ENCODE measurements at regions not wholly inside any gene's neighbourhood (a gene's known extent, or its start where the extent isn't known, plus 50 kb on each side); places are given as distances from the start of the nearest gene placed in this dataset.

DNA sequence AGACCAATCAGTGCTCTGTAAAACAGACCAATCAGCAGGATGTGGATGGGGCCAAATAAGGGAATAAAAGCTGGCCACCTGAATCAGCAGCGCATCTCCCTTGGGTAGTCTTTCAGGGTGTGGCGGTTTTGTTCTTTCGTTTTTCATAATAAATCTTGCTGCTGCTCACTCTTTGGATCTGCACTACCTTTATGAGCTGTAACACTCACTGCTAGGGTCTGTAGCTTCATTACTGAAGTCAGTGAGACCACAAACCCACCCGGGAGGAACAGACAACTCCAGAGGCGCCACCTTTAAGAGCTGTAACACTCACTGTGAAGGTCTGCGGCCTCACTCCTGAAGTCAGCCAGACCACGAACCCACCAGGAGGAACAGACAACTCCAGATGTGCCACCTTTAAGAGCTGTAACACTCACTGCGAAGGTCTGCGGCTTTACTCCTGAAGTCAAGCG, 175.5 kb upstream of the PDGFD start:
- no peak overlapping the region for H3K27ac Mint-ChIP-seq (ENCODE audit: unreplicated experiment)
- peaks cover 14% of the 10 kb centered on the region for H3K4me1 Mint-ChIP-seq (ENCODE audit: low read depth, unreplicated experiment)
- FAIRE-seq, result no peak

DNA sequence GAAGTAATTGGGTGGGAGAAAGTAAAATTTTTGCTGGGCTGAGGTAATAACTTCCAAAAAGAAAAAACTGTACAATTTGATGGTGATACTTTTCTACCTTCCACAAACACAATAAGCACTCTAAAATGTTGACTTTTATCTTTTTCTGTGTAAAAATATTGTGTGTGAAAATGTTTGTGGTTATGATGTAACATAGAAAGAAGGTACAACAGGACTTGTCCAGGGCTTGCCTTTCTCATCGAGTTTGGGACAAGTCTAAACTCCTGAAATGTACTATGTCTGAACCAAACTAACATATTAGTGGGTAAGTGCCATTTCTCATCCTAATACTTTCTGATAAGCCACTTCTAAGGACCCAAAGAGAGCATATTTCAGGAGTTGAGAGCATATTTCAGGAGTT, 174.2 kb upstream of the PDGFD start:
- H3K4me3 ChIP-seq (ENCODE audit: insufficient read depth, low read depth, low read length), result no peak overlapping the region
- peak overlapping the region; percentile 24 for H2AFZ ChIP-seq (ENCODE audit: low read depth, low read length)
- DNase-seq (ENCODE audit: low read depth), result peak; percentile 70
- H3K4me3 Mint-ChIP-seq (ENCODE audit: unreplicated experiment), result no peak overlapping the region
- H3K27ac Mint-ChIP-seq (ENCODE audit: unreplicated experiment), result peak overlapping the region; percentile 90
- H3K9me3 ChIP-seq (ENCODE audit: insufficient read depth, low read depth, low read length), result no peaks in the 10 kb centered on the region
- no peak overlapping the region for H3K9ac ChIP-seq (ENCODE audit: low read length)
- no peaks in the 10 kb centered on the region for H4K20me1 ChIP-seq (ENCODE audit: insufficient read depth, low read length)
- FAIRE-seq, result no peak
- H3K27me3 ChIP-seq (ENCODE audit: insufficient read depth, low read length), result no peaks in the 10 kb centered on the region
- H3K4me1 Mint-ChIP-seq (ENCODE audit: low read depth, unreplicated experiment), result peaks cover 14% of the 10 kb centered on the region
- peaks cover 4% of the 10 kb centered on the region for H3K9me3 Mint-ChIP-seq (ENCODE audit: unreplicated experiment)
- TF ChIP-seq, protein P1, sequence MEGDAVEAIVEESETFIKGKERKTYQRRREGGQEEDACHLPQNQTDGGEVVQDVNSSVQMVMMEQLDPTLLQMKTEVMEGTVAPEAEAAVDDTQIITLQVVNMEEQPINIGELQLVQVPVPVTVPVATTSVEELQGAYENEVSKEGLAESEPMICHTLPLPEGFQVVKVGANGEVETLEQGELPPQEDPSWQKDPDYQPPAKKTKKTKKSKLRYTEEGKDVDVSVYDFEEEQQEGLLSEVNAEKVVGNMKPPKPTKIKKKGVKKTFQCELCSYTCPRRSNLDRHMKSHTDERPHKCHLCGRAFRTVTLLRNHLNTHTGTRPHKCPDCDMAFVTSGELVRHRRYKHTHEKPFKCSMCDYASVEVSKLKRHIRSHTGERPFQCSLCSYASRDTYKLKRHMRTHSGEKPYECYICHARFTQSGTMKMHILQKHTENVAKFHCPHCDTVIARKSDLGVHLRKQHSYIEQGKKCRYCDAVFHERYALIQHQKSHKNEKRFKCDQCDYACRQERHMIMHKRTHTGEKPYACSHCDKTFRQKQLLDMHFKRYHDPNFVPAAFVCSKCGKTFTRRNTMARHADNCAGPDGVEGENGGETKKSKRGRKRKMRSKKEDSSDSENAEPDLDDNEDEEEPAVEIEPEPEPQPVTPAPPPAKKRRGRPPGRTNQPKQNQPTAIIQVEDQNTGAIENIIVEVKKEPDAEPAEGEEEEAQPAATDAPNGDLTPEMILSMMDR (IDR thresholded peaks at IDR 0.05; ENCODE audit: insufficient read depth, low read depth, low read length), result no peak
- no peak for TF ChIP-seq EZH2 (IDR thresholded peaks at IDR 0.05; ENCODE audit: insufficient read depth, low read length)
- H3K79me2 ChIP-seq (ENCODE audit: insufficient read depth, low read length), result no peaks in the 10 kb centered on the region
- no peaks in the 10 kb centered on the region for H3K36me3 Mint-ChIP-seq (ENCODE audit: low read depth, unreplicated experiment)
- no peaks in the 10 kb centered on the region for H3K36me3 ChIP-seq (ENCODE audit: insufficient read depth, low read length)
- no peaks in the 10 kb centered on the region for H3K27me3 Mint-ChIP-seq (ENCODE audit: low read depth, unreplicated experiment)
- H3K27ac ChIP-seq (ENCODE audit: low read depth, low read length), result peak overlapping the region; percentile 56
- no peak overlapping the region for H3K4me2 ChIP-seq (ENCODE audit: low read length)
- H3K4me1 ChIP-seq (ENCODE audit: insufficient read depth, low read length), result peaks cover 4% of the 10 kb centered on the region

More for the DNA sequence above, 175.5 kb upstream of the PDGFD start:
- no peaks in the 10 kb centered on the region for H3K36me3 ChIP-seq (ENCODE audit: insufficient read depth, low read length)
- H3K36me3 Mint-ChIP-seq (ENCODE audit: low read depth, unreplicated experiment), result no peaks in the 10 kb centered on the region
- no peak for TF ChIP-seq EZH2 (IDR thresholded peaks at IDR 0.05; ENCODE audit: insufficient read depth, low read length)
- TF ChIP-seq, protein P1 (IDR thresholded peaks at IDR 0.05; ENCODE audit: insufficient read depth, low read depth, low read length), result no peak
- H2AFZ ChIP-seq (ENCODE audit: low read depth, low read length), result no peak overlapping the region
- H3K9me3 Mint-ChIP-seq (ENCODE audit: unreplicated experiment), result peaks cover 4% of the 10 kb centered on the region
- H3K27me3 ChIP-seq (ENCODE audit: insufficient read depth, low read length), result no peaks in the 10 kb centered on the region
- no peak overlapping the region for H3K4me3 Mint-ChIP-seq (ENCODE audit: unreplicated experiment)
- H3K27ac ChIP-seq (ENCODE audit: low read depth, low read length), result no peak overlapping the region
- H3K9me3 ChIP-seq (ENCODE audit: insufficient read depth, low read depth, low read length), result no peaks in the 10 kb centered on the region
- H3K27me3 Mint-ChIP-seq (ENCODE audit: low read depth, unreplicated experiment), result no peaks in the 10 kb centered on the region
- no peak overlapping the region for H3K4me3 ChIP-seq (ENCODE audit: insufficient read depth, low read depth, low read length)
- H3K4me2 ChIP-seq (ENCODE audit: low read length), result no peak overlapping the region
- H3K79me2 ChIP-seq (ENCODE audit: insufficient read depth, low read length), result no peaks in the 10 kb centered on the region
- no peak for DNase-seq (ENCODE audit: low read depth)
- no peaks in the 10 kb centered on the region for H4K20me1 ChIP-seq (ENCODE audit: insufficient read depth, low read length)
- peaks cover 4% of the 10 kb centered on the region for H3K4me1 ChIP-seq (ENCODE audit: insufficient read depth, low read length)
- H3K9ac ChIP-seq (ENCODE audit: low read length), result no peak overlapping the region

DNA sequence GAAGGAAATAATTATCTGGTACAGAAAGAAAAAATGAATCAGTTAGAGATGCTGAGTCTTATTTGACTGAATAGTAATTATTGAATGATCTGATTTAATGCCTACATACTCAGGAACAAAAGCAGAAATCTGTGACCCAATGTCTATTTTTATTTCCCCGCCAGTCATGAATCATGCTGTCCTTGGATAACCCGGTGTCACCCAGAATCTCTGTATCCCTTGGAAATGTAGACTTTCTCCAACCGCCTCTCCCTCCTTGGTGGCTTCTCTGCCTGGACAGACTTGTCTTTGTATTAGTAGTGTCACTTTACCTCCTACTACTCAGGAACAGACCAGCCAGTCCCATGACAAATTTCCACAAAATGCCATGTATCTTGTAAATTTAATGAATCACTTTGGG, 173.3 kb upstream of the PDGFD start:
- no peak overlapping the region for H3K9ac ChIP-seq (ENCODE audit: low read length)
- H3K9me3 ChIP-seq (ENCODE audit: insufficient read depth, low read depth, low read length), result no peaks in the 10 kb centered on the region
- H3K36me3 Mint-ChIP-seq (ENCODE audit: low read depth, unreplicated experiment), result no peaks in the 10 kb centered on the region
- H3K4me3 ChIP-seq (ENCODE audit: insufficient read depth, low read depth, low read length), result no peak overlapping the region
- no peaks in the 10 kb centered on the region for H3K79me2 ChIP-seq (ENCODE audit: insufficient read depth, low read length)
- no peak overlapping the region for H3K4me3 Mint-ChIP-seq (ENCODE audit: unreplicated experiment)
- DNase-seq (ENCODE audit: low read depth) (peak; percentile 9), FAIRE-seq (no peak)
- H3K4me1 Mint-ChIP-seq (ENCODE audit: low read depth, unreplicated experiment), result peaks cover 14% of the 10 kb centered on the region
- H4K20me1 ChIP-seq (ENCODE audit: insufficient read depth, low read length), result no peaks in the 10 kb centered on the region
- no peaks in the 10 kb centered on the region for H3K27me3 Mint-ChIP-seq (ENCODE audit: low read depth, unreplicated experiment)
- no peak overlapping the region for H2AFZ ChIP-seq (ENCODE audit: low read depth, low read length)
- H3K27ac Mint-ChIP-seq (ENCODE audit: unreplicated experiment), result peak overlapping the region; percentile 90
- peaks cover 4% of the 10 kb centered on the region for H3K9me3 Mint-ChIP-seq (ENCODE audit: unreplicated experiment)
- TF ChIP-seq EZH2 (IDR thresholded peaks at IDR 0.05; ENCODE audit: insufficient read depth, low read length), result no peak
- TF ChIP-seq, protein P1 (IDR thresholded peaks at IDR 0.05; ENCODE audit: insufficient read depth, low read depth, low read length), result no peak
- H3K4me1 ChIP-seq (ENCODE audit: insufficient read depth, low read length), result peaks cover 4% of the 10 kb centered on the region
- H3K27me3 ChIP-seq (ENCODE audit: insufficient read depth, low read length), result no peaks in the 10 kb centered on the region
- H3K4me2 ChIP-seq (ENCODE audit: low read length), result no peak overlapping the region
- no peaks in the 10 kb centered on the region for H3K36me3 ChIP-seq (ENCODE audit: insufficient read depth, low read length)
- H3K27ac ChIP-seq (ENCODE audit: low read depth, low read length), result no peak overlapping the region
